GM12865 (cell line): ENCODE measurements at regions not wholly inside any gene's neighbourhood (a gene's known extent, or its start where the extent isn't known, plus 50 kb on each side); places are given as distances from the start of the nearest gene placed in this dataset.

ENCODE experiments used
- DNase-seq: peaks from one replicate; pipeline ENCODE4 v3.0.0; 2010; ENCODE audit warnings: low read depth
- H3K4me3 ChIP-seq: 2 replicates; pipeline ENCODE4 v1.5.1; 2011; ENCODE audit warnings: mild to moderate bottlenecking, low read depth, low read length, control low read depth
- CTCF ChIP-seq: IDR thresholded peaks from 2 replicates; pipeline ENCODE4 v1.5.1; 2011; ENCODE audit warnings: low read length, control low read depth, low read depth, inconsistent platforms; ENCODE audit not compliant: insufficient read depth; ENCODE audit errors: missing control alignments

DNA sequence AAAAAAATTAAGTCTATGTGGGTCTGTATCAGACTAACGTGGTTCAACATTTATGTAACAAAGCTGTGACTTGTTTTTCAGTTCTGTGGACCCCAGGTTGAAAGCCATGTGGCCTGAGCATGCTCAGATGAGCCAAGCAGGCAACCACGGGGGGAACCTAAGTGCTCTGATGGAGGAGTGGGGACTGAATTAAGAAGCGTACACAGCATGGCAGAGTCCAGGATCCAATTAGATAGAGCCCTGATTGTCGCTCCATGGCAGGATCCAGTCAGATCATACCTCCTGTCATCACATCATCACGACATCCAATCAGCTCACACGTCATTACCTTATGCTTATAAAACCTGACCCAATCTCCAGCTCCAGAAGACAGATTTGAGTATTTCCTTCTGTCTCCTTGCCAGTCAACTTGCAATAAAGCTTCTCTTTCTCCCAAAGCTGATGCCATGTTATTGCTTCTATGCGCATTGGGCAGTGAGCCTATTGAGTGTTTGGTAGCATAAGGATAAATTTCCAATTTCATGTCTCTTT, 1013.1 kb upstream of the TMEM132C start:
- no peak overlapping the region for H3K4me3 ChIP-seq
- no peak for DNase-seq
- no peak for TF ChIP-seq CTCF

GRCh38 chr12:127254420-127254955, 1012.5 kb upstream of the TMEM132C start:
- no peak for TF ChIP-seq CTCF

DNA sequence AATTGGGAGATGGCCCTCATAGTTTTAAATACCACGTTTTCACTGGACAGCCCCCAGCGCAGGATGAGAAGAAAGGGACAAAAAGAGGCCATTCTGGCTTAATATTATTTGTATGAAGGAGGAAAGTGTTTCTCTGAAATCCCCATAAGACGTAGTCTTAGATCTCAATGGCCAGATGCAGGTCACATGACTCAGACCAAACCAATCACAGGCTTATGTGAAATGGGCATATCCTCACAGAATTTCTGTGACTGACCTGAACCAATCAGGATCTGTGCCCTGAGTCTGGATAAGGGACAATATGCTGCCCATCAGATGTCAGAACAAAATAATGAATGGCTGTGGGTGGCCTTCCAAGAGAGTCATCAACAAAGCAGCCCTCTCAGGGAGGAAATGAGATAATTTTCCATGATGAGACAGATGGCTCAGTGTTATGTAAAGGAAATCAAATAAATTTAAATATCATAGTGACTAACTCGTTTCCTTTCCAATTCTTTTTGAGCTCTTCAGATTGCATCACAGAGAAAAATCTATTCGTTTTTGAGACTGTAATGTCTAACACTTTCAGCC, 1009.5 kb upstream of the TMEM132C start:
- no peak for TF ChIP-seq CTCF
- no peak overlapping the region for H3K4me3 ChIP-seq
- no peak for DNase-seq

More at GRCh38 chr12:127254420-127254955, 1012.5 kb upstream of the TMEM132C start:
- DNase-seq = no peak
- no peak overlapping the region for H3K4me3 ChIP-seq

GRCh38 chr12:127260531-127260930, 1006.4 kb upstream of the TMEM132C start:
- no peak for DNase-seq
- TF ChIP-seq CTCF = no peak

DNA sequence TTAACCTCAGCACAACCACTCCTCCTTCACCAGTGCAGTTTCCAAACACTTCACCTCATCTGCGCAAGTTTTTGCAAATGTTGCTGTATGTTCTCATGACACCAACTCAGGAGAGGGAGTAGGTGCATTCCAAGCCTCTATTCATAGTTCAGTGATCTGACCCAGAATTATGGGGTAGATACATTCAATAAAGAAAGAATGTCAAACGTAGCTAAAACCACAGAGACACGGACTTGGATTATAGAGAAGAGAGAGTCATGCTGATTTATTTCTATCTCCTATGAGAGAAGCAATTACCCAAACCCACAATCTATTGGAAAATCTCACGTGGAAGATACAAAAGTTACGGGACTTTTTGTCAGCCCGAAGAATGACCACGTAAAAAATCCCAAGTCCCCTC, 1006.0 kb upstream of the TMEM132C start:
- no peak overlapping the region for H3K4me3 ChIP-seq
- no peak for TF ChIP-seq CTCF
- no peak for DNase-seq

More at GRCh38 chr12:127260531-127260930, 1006.4 kb upstream of the TMEM132C start:
- no peak overlapping the region for H3K4me3 ChIP-seq

DNA sequence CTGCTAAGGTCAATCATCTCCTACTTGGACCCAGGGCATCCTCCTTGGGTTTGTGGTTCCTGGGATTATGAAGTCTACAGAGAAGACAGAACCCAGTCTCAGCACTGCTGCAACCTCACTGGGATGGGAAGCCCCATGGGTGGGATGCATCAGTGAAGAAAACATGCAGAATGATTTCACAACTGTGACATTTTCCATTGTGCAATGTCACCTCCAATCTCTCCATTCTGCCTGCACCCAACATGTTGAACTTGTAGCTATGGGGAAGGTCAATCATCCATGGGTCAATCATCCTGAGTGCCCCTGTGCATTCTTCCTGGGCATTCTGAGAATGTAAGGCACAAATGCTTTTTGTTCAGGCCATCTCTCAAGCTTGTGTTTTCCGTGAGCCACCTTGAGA, 1004.4 kb upstream of the TMEM132C start:
- no peak for TF ChIP-seq CTCF
- DNase-seq = no peak
- no peak overlapping the region for H3K4me3 ChIP-seq

DNA sequence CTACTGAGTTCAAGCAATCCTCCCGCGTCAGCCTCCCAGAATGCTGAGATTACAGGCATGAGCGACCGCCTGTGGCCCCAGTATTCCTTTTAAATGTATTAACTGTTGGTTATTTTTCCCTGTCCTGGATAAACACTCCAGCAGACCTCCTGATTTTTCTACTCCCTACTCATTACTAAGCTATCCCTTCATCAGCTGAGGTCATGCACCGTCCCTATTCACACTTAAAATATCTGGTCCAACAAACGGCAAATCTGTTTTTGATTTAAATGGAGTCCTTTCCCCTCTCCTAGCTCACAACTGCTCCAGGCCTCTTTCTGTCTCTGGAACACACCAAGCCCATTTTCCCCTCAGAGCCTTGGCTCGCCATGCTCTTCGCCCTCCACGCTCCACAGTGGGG, 1003.3 kb upstream of the TMEM132C start:
- H3K4me3 ChIP-seq = no peak overlapping the region
- TF ChIP-seq CTCF = no peak
- DNase-seq = no peak
